ENCODE measurements at regions not wholly inside any gene's neighbourhood (a gene's known extent, or its start where the extent isn't known, plus 50 kb on each side); places are given as distances from the start of the nearest gene placed in this dataset.

GRCh38 chr13:47110141-47110540, 213.3 kb upstream of the HTR2A start:
- 0 out of 7 replicates have a peak overlapping the region, but pooled peaks of 1 of the 3 experiments have one; percentile 62 for H3K27ac Mint-ChIP-seq
- no CpG with 5 or more reads among the region's 4 CpGs for WGBS (ENCODE audit: extremely low coverage, insufficient read length, low lambda C conversion rate)
- Histone ChIP-seq H3K14ac (ENCODE audit: insufficient read depth, low read length) (no peak overlapping the region), H3K4ac (ENCODE audit: low read depth, low read length) (no peak overlapping the region), H3K79me2 (ENCODE audit: insufficient read depth, low read length) (no peaks in the 10 kb centered on the region), H3K79me1 (ENCODE audit: insufficient read depth, low read depth, low read length, poor library complexity, severe bottlenecking) (no peaks in the 10 kb centered on the region), H3K18ac (ENCODE audit: insufficient read length, low read depth, low read length) (no peak overlapping the region), H2BK120ac (ENCODE audit: low read depth, low read length, poor library complexity, severe bottlenecking) (no peak overlapping the region), H3K9ac (ENCODE audit: extremely low read depth, insufficient read length, low read length) (no peak overlapping the region), H3K23me2 (ENCODE audit: insufficient read length, low read depth, low read length, poor library complexity, severe bottlenecking) (no peaks in the 10 kb centered on the region), H3K27me3 (ENCODE audit: insufficient read depth, low read length) (no peaks in the 10 kb centered on the region), H3K4me2 (ENCODE audit: insufficient read depth, insufficient read length, low read length) (no peak overlapping the region), H4K8ac (replicated peaks; ENCODE audit: insufficient read length, low read depth, low read length) (no peak overlapping the region), H2BK5ac (ENCODE audit: insufficient read length, low read length) (no peak overlapping the region), H4K91ac (ENCODE audit: insufficient read length, low read depth, low read length) (no peak overlapping the region), H2AK5ac (ENCODE audit: insufficient read length, low read length) (no peak overlapping the region), H3K9me3 (ENCODE audit: control insufficient read depth, low read depth, low read length) (no peaks in the 10 kb centered on the region), H3K23ac (ENCODE audit: insufficient read length, low read depth, low read length) (no peak overlapping the region), H2BK12ac (ENCODE audit: insufficient read length, low read depth, low read length) (no peak overlapping the region), H4K5ac (ENCODE audit: insufficient read length, low read depth, low read length) (no peak overlapping the region), H3T11ph (ENCODE audit: low read length) (no peak overlapping the region), H2BK20ac (ENCODE audit: low read depth, low read length, poor library complexity, severe bottlenecking) (no peak overlapping the region), H2BK15ac (ENCODE audit: low read depth, low read length) (no peak overlapping the region), H4K20me1 (ENCODE audit: control insufficient read depth, insufficient read depth, insufficient read length) (no peaks in the 10 kb centered on the region), H3K56ac (ENCODE audit: insufficient read length, low read depth, low read length) (no peak overlapping the region), H2AFZ (ENCODE audit: low read length) (no peak overlapping the region), H3K27ac (ENCODE audit: insufficient read length, low read depth, low read length) (no peak overlapping the region), H3K4me1 (ENCODE audit: insufficient read depth, low read length) (no peaks in the 10 kb centered on the region; the same call in none of the 2 replicates)
- H3K27me3 Mint-ChIP-seq (ENCODE audit: low read depth) = no peaks in the 10 kb centered on the region; the same call in 1 of the 2 replicates
- DNase-seq = no peak
- peaks cover 7 to 30% (median 12%) of the 10 kb centered on the region in 3 experiments for H3K36me3 Mint-ChIP-seq (ENCODE audit: insufficient read depth in 1 of 3, low read depth in 3 of 3)
- peaks cover 48 to 52% of the 10 kb centered on the region in 2 experiments for H3K4me1 Mint-ChIP-seq
- H3K4me3 Mint-ChIP-seq = no peak overlapping the region
- TF ChIP-seq, protein P1, sequence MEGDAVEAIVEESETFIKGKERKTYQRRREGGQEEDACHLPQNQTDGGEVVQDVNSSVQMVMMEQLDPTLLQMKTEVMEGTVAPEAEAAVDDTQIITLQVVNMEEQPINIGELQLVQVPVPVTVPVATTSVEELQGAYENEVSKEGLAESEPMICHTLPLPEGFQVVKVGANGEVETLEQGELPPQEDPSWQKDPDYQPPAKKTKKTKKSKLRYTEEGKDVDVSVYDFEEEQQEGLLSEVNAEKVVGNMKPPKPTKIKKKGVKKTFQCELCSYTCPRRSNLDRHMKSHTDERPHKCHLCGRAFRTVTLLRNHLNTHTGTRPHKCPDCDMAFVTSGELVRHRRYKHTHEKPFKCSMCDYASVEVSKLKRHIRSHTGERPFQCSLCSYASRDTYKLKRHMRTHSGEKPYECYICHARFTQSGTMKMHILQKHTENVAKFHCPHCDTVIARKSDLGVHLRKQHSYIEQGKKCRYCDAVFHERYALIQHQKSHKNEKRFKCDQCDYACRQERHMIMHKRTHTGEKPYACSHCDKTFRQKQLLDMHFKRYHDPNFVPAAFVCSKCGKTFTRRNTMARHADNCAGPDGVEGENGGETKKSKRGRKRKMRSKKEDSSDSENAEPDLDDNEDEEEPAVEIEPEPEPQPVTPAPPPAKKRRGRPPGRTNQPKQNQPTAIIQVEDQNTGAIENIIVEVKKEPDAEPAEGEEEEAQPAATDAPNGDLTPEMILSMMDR (conservative IDR thresholded peaks at IDR 0.05) = no peak
- peaks cover 5 to 13% of the 10 kb centered on the region in 2 experiments for H3K9me3 Mint-ChIP-seq

All from H9 (cell line).